HG03108 (cell line): ENCODE measurements at regions not wholly inside any gene's neighbourhood (a gene's known extent, or its start where the extent isn't known, plus 50 kb on each side); places are given as distances from the start of the nearest gene placed in this dataset.

Experiments
- ATAC-seq: cut with Tn5 transposase; IDR thresholded peaks from one replicate; pipeline ENCODE4 v1.9.1; 2021; ENCODE audit warnings: moderate library complexity; ENCODE audit not compliant: unreplicated experiment

DNA sequence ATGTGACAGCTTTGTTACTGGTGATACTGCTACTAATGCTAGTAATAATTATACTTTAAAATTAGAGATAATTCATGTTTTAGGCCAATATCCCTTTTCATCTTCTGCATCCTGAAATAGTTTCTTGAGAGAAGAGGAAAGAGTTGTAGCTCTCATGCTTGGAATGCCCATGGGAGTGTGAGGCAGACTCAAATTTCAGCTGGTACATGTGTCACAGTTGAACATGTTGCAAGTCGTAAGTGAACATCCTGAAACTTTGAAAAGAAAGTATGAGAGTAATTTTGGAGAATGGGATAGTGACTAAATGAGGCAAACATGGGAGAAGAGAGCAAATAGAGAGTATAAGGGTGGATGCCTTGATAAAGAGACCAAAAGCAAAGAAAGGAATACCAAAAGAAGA lies 168.0 kb downstream of the TMTC3 start:
- ATAC-seq: no peak

DNA sequence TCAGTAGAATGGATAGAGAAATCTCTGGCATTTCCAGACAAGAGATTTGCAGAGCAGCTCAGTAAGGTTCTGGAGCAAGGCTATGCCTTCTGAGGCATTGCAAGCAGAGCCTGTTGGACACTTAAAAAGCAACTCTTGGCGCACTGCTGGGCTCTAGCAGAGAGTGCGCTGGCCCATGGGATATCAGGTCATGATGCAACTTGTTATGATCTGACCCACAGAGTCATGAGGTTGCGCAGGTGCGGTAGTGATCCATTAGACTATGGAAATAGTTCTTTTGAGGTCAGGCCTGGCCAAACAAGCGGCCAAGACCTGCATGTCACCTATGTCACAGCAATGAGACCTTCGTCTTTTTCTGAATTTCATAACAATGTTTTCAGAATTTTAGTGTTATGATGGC lies 168.6 kb downstream of the TMTC3 start:
- no peak for ATAC-seq

DNA sequence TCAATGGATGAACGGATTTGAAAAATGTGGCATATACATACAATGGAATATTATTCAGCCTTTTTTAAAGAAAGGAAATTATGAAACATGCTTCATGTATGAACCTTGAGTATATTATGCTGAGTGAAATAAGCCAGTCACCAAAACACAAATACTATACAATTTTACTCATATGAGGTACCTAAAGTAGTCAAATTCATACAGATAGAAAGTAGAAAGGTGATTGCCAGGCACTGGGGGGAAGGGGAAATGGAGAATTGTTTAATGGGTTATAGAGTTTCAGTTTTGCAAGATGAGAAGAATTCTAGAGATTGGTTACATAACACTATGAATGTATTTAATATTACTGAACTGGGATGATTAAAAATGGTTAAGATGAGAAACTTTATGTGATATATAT lies 171.4 kb downstream of the TMTC3 start:
- no peak for ATAC-seq

DNA sequence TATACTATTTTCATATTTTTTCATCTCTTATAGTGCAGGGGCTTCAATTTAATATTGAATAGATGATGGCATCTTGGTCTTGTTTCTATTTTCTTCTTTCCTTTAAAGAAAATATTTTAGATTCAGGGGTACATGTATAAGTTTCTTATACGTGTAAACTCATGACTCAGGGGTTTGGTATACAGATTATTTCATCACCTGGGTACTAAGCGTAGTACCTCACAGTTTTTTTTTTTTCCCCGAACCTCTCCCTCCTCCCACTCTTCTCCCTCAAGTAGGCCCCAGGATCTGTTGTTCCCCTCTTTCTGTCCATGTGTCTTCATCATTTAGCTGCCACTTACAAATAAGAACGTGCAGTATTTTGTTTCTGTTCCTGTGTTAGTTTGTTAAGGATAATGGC lies 172.6 kb downstream of the TMTC3 start:
- ATAC-seq: no peak

DNA sequence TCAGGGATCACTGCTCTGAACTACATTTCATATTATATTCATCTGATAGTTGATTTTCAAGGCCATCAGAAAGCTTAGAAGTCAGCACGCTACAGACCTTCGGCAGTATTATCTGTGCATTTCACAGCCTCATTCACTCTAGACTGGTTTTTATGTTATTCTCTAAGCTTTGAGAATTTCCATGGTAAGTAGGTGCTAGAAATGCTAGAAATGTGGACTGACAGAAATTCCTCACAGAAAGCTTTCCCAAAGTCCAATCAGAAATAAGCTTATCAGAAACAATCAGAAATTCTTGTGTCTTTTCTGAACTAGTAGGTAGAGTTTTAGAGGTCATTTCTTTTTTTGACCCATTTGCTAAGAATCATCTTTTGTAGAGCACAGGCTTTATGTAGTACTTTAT lies 176.6 kb downstream of the TMTC3 start:
- no peak for ATAC-seq

DNA sequence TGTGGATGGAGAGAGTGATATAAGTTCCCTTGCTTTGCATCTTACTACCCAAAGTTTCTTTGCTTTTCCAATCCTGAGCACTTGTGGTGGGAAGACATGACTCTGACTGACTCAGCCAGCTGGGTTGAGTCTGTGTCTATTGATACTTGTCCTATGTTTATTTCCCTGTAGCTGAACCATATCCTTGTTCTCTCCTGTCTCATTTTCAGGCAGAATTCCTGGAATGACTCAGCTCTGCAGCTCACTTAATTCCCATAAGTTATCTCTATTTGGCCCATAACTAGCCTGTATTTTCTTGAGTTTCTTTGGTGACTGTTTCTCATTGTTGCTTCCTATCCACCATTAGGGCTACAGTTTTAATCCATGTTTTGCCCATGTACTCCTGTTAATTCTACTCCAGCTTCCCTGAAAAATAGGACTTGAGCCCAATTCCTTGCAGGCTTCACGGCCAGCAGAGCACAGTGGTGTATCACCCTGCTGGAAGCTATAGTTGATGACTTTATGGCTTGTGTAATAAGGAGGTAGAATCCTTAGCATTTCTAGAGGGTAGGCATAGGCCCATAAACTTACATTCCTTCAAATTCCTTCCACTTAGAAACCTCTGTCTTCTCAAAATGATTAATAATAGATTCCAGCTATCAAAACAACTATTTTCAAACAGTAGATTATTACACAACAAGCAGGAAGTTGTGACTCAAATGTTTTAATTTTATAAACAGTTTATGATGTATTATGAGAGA lies 183.1 kb downstream of the TMTC3 start:
- ATAC-seq: no peak

DNA sequence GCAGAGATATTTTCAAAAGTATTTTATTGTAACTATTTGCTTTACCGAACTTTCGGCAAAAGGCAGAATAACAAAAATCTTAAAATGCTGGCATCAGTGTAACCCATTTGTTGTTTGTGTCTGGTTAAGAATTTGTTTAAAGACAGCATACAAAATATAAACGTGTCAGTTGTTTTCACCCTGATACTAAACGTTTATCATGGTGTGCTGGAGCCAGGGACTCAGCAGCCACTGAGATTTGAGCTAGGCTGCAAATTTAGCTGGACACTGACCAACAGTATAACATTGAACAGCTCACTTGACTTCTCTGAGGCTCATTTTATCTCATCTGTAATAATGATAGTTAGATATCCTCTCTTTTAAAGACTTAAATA lies 183.7 kb downstream of the TMTC3 start:
- no peak for ATAC-seq

DNA sequence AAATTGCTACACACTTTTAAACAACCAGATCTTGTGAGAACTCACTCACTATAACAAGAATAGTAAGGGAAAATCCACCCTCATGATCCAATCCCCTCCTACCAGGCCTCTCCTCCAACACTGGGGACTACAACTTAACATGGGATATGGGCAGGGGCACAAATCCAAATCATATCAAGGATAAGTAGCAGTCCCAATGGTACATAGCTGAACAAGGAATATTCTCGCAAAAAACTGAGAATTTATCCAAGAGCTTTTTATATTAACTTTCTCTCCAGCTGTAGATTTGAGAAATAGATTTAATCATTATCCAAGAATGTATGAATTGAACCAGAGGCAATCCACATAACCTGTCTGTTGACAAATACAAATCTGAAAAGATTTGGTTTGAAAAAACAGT lies 185.2 kb downstream of the TMTC3 start:
- no peak for ATAC-seq

DNA sequence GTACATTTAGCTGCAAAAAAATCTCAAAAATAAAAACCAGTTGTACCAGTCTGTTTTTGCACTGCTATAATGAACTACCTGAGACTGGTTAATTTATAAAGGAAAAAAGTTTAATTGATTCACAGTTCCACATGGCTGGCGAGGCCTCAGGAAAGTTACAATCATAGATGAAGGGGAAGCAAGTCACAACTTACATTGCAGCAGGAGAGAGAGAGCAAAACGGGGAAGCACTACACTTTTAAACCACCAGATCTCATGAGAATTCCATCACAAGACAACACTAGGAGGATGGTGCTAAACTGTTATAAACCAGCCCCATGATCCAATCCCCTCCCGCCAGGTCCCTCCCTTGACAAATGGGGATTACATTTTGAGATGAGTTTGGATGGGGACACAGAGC lies 186.0 kb downstream of the TMTC3 start:
- no peak for ATAC-seq

DNA sequence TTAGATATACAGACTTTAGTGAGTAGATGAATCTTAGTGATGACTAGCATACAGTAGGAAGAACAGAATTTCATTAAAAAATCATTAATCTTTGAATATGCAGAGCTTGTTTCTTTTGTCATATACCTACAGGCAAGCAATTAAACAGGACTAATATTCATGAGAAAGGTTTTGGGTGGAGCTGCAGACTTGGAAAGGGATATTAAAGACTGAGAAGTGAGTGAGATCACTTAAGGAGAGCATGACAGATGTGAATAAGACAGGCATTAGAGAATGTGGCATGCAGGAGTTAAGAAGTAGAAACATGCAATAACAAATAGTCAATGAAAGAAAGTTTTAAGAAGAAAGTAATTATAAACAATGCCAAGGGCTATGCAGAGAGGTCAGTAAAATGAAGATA lies 187.7 kb downstream of the TMTC3 start:
- ATAC-seq: no peak

DNA sequence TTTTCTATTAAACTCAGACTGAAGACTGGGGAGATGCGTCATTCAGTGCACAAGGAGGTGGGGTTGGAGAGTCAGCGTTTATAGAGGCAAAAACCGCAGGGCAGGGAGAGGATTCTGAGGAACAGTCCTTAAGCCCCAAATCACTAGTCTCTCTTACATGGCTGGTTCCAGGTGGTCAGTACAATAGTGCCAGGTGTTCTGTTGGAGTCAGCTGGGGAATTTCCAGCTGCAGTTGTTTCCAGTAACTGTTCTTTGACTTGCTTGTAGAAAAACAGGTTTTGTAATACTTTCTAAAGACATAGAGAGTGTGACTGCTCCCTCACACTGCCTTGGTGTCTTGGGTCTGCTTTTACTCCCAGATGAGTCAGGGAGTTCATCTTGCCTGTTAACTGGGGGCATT lies 192.2 kb downstream of the TMTC3 start:
- no peak for ATAC-seq

DNA sequence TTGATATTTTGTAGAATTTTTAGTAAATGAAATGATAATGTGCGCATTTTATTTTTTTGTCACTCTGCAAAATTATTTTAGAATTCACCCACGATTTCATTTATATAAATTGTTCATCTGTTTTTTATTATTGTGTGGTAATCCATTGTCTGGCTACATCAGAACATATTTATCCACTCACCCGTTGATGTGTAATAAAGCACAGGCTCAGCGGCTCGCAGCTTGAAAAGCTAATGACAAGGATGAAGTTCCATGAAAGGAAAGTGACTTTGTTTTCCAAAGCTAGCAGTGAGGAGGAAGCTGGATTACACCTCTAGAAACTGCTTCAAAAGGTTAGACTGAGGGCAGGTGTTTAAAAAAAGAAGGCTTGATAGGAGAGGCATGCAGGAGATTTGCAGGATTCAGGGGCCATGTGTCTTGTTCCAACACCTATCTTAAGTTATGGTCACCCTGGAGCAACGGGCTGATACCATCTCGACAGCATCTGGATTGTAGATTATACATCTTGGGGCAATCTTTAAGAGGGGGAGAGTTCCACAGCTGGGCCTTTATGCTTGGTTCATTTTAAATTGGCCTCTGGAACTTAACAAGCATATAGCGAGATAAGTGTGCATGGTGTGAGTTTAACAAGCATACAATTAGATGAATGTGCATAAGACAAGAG lies 194.1 kb downstream of the TMTC3 start:
- no peak for ATAC-seq

DNA sequence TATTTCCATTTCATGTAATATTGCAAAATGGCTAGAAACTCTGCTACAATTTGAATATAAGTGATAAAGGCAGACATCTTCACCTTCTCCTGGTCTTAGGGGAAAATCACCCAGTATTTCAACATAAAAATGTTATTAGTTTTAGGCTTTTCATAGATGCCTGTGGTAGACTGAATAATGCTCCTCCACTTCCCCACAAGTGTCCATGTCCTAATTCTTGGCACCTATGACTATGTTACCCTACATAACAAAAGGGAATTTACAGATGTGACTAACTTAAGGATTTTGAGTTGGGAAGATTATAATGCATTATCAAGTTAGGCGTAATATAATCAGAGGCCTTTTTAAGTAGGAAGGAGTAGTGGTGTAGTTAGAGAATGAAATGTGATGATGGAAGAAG lies 196.4 kb downstream of the TMTC3 start:
- ATAC-seq: no peak

DNA sequence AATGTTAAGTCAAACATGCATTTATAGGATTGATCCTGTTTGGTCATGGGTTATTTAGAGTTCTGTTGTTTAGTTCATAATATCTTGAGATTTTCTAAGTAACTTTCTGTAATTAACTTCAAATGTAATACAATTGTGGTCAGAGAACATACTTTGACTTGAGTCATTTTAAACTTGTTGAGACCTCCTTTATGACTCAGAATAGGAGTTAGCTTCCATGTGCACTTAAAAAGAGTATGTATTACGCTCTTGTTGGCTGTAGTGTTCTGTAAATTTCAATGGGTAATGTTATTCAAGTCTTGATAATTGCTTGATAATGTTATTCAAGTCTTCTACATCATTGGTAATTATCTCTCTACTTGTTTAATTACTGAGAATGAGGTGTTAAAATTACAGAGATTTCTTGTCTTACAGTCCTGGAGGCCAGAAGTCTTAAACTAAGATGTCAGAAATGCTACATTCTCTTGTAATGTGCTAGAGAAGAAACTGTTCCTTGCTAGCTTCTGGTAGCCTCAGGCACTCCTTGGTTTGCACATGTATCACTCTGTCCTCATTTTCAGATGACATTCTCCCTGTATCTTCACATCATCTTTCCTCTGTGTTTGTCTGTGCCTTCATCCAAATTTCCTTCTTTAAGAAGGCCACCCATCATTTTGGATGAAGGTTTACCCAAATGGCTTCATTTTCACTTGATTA lies 197.3 kb downstream of the TMTC3 start:
- no peak for ATAC-seq

DNA sequence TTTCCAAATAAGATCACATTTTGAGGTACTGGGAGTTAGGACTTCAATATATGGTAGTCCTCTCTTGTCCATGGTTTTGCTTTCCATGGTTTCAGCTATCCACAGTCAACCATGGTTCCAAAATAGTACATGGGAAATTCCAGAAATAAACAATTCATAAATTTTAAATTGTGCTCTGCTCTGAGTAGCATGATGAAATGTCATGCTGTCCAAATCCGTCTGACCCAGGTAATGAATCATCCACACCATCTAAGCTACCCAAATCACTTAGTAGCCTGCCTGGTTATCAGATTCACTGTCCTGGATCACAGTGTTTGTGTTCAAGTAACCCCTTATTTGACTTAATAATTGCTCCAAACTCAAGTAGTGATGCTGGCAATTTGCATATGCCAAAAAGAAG lies 197.9 kb downstream of the TMTC3 start:
- no peak for ATAC-seq

DNA sequence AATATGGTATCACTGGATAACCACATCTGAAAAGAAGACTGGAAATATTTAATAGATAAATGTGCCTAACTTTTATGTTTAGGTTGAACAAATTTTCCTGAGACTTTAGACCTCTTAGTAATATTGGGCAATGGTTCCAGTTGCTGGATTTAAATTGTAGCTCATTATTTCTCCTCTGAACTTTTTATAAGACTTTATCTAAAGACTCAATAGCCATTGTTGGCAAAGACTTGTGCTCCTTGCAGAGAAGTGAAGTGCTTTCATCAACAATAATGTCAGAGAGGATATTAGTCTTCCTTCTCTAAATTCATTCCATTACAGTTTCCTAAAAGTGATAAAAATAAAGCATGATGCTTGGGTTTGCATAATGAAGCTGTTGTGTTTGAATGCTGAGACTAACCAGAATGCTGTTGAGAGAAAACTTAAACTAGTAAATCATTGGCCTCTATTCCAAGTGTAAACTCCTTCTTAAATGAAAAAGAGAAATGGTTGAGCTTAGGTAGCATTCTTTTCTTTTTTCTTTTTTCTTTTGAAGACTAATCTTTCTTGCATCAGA lies 200.2 kb downstream of the TMTC3 start:
- no peak for ATAC-seq

DNA sequence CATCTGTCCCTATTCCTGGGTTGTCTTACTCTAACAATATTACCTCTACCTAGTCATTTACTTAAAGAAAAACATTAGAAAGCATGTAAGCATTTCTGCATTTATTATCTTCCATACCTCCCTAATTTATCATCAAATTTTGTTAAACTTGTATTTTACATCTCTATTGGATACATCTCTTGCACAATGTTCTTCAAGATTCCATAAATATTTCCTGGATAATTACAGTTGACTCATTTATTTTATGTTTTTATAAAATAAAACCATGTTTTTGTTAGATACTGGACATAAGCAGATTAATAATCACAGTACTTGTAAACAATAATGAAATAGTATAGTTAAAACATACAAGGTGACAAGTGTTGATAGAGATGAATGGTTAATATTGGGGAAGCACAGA lies 209.0 kb downstream of the TMTC3 start:
- no peak for ATAC-seq

DNA sequence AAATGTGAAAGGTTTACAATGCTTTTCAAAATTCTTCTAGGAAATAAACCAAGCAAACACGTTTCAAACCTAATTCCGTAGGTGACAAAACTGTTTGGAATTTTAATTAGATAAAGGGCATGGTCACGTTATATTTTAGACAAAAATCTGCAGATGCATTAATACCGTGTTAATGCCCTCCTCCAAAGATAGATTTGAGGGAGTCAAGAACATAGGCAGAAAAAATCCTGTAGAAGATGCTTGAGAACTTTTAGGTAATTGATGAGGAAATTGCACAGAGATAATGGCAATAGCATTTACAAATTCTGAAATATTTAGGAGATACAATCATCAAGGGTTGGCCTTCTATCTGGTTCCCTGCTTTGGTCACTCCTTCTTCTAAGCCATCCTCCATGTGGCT lies 212.6 kb downstream of the TMTC3 start:
- no peak for ATAC-seq

DNA sequence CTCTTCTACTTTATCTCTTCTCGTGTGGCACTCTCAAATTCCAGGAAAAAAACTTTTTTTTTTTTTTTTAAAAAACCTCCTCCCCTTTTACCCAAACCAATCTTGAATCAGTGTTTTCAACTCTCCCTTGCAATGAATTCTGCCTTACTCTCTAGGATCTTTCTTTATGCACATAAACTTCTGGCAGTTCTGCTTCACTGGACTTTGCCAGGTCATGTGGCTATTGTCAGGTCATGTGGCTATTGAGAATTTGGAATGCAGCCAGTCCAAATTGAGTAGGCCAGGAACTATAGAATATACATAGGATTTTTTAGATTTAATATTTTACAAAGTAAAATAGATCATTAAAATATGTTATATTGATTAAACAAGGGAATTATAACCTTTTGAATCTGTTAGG lies 218.2 kb downstream of the TMTC3 start:
- ATAC-seq: no peak

DNA sequence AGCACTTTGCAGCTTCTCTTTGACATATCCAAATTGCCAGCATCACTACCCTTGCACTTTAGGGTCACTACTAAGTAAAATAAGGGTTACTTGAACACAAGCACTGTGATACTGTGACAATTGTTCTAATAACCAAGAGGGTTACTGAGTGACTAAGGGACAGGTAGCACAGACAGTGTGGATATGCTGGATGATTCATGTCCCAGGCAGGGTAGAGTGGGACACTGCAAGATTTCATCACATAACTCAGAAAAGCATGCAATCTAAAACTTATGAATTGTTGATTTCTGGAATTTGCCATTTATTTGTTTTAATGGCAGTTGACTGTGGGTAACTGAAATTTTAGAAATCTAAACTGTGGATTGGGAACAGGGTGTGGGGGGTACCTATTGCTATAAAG lies 218.8 kb downstream of the KITLG start:
- no peak for ATAC-seq

DNA sequence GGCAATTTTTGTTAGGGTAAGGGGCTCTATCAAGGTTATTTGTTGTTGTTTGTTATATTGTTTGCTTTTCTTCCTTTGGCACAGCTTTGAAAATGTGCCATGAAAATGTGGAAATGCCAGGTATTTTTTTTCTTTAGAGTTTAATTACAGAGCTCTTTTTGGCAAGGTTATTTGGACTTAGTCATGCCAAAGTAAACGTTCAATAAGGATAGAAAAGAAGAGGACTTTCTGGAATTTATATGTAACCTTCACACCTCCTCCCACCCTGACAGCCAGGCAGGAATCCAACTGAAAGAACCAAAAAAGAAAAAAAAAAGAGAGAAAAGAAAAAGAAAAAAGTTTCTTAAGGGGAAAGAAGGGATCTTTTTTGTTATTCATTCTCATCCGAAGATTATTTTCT lies 217.8 kb downstream of the KITLG start:
- no peak for ATAC-seq

DNA sequence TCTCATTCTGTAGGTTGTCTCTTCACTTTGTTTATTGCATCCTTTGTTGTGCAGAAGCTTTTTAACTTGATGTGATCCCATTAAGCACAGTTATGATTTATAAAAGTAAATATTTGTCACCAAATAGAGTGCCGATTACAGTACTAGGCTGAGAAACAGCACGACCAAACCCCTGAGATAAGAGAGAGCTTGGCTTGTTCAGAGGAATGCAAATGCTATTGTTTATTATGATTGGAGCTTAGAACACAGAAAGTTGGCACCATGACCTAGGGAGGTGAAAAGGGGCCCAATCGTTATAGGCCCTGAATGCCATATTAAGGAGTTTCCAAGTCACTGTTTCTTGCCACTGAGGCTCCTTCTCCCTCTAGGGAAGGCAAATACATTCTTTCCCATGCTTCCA lies 214.9 kb downstream of the KITLG start:
- ATAC-seq: no peak
